Keratinocyte (primary cell): ENCODE measurements at regions not wholly inside any gene's neighbourhood (a gene's known extent, or its start where the extent isn't known, plus 50 kb on each side); places are given as distances from the start of the nearest gene placed in this dataset.
A peak's percentile ranks its signal among the peaks of the same experiment; 100 is the strongest.

Source experiments
- DNase-seq: peaks from one replicate; pipeline ENCODE4 v3.0.0-alpha.2; 2011; ENCODE audit warnings: low read depth, missing footprints, low spot score
- FAIRE-seq: peaks from 2 replicates; lab custom pipeline; 2011; peaks lifted over from hg19 to GRCh38; lab: Jason Lieb, UNC
- H2AFZ ChIP-seq: 2 replicates; pipeline ENCODE4 v1.6.0; 2012; ENCODE audit warnings: low read length, control low read depth, inconsistent platforms; ENCODE audit not compliant: control insufficient read depth
- H3K27ac ChIP-seq: 2 replicates; pipeline ENCODE4 v1.5.1; 2011; ENCODE audit warnings: low read length; ENCODE audit not compliant: control insufficient read depth, insufficient read depth
- H3K27me3 ChIP-seq: 3 replicates; pipeline ENCODE4 v1.6.0; 2011; ENCODE audit warnings: low read length; ENCODE audit not compliant: control insufficient read depth, insufficient read depth; ENCODE audit errors: extremely low read depth
- H3K36me3 ChIP-seq, 2 experiments: 2 replicates in 1 of 2; 3 replicates in 1 of 2; pipeline ENCODE4 v1.5.1; 2011; ENCODE audit warnings: low read length in 2 of 2, mild to moderate bottlenecking in 1 of 2; ENCODE audit not compliant: control insufficient read depth in 2 of 2, insufficient read depth in 2 of 2; ENCODE audit errors: extremely low read depth in 1 of 2
- H3K4me1 ChIP-seq: 3 replicates; pipeline ENCODE4 v1.5.1; 2011; ENCODE audit warnings: low read length; ENCODE audit not compliant: control insufficient read depth, insufficient read depth; ENCODE audit errors: extremely low read depth
- H3K4me2 ChIP-seq: 3 replicates; pipeline ENCODE4 v1.6.0; 2011; ENCODE audit warnings: low read depth, low read length; ENCODE audit not compliant: control insufficient read depth, insufficient read depth; ENCODE audit errors: extremely low read depth
- H3K4me3 ChIP-seq, 3 experiments: fragments of 200-600 bp in 1 of 3; sonication (generic) in 1 of 3; 2 replicates in 2 of 3; 3 replicates in 1 of 3; pipeline ENCODE4 v1.5.1; 2011 to 2016; ENCODE audit warnings: low read length in 3 of 3, mild to moderate bottlenecking in 3 of 3, control low read depth in 2 of 3, inconsistent platforms in 1 of 3, low read depth in 1 of 3, mixed read lengths in 1 of 3, mixed run types in 1 of 3, moderate library complexity in 1 of 3; ENCODE audit not compliant: control insufficient read depth in 2 of 3, insufficient read depth in 2 of 3; ENCODE audit errors: extremely low read depth in 1 of 3
- H3K79me2 ChIP-seq: 2 replicates; pipeline ENCODE4 v1.6.0; 2012; ENCODE audit warnings: low read length; ENCODE audit not compliant: control insufficient read depth, insufficient read depth
- H3K9ac ChIP-seq: 3 replicates; pipeline ENCODE4 v1.6.0; 2011; ENCODE audit warnings: low read length; ENCODE audit not compliant: control insufficient read depth, insufficient read depth; ENCODE audit errors: extremely low read depth
- H3K9me1 ChIP-seq: 3 replicates; pipeline ENCODE4 v1.6.0; 2011; ENCODE audit warnings: low read length; ENCODE audit not compliant: control insufficient read depth, insufficient read depth; ENCODE audit errors: extremely low read depth
- H3K9me3 ChIP-seq: 2 replicates; pipeline ENCODE4 v1.5.1; 2012; ENCODE audit warnings: low read depth, low read length; ENCODE audit not compliant: control insufficient read depth
- H4K20me1 ChIP-seq: 3 replicates; pipeline ENCODE4 v1.6.0; 2011; ENCODE audit warnings: low read length; ENCODE audit not compliant: control insufficient read depth, insufficient read depth; ENCODE audit errors: extremely low read depth
- CTCF ChIP-seq, 3 experiments: IDR thresholded peaks in 1 of 3; conservative IDR thresholded peaks in 1 of 3; optimal IDR thresholded peaks in 1 of 3; 2 replicates in 2 of 3; 3 replicates in 1 of 3; pipeline versions ENCODE3 to v1.5.1; 2011; ENCODE audit warnings: low read length in 3 of 3, mild to moderate bottlenecking in 3 of 3, moderate library complexity in 2 of 3, control low read depth in 1 of 3, inconsistent platforms in 1 of 3; ENCODE audit not compliant: insufficient read depth in 2 of 3; ENCODE audit errors: extremely low read depth in 1 of 3
- EZH2 ChIP-seq: IDR thresholded peaks from one replicate; pipeline ENCODE4 v1.6.1; 2012; ENCODE audit warnings: inconsistent platforms, mild to moderate bottlenecking, low read length, moderate library complexity
- dilution Hi-C: fragments of 300-500 bp; cut with MboI; formaldehyde crosslinking; loops from one replicate; pipeline ENCODE4 v1.7.0; 2020; ENCODE audit warnings: low sequenced_read_pairs; ENCODE audit not compliant: extremely low pct_ligation_motif_present

GRCh38 chr10:3639546-3639945 is 145.5 kb downstream of the KLF6 start:
- no peak for DNase-seq
- no peaks in the 10 kb centered on the region for H3K9me3 ChIP-seq
- dilution Hi-C loops, result no loop called here
- no peaks in the 10 kb centered on the region for H3K9me1 ChIP-seq
- H3K4me2 ChIP-seq, result no peak overlapping the region
- no peaks in the 10 kb centered on the region for H3K27me3 ChIP-seq
- no peaks in the 10 kb centered on the region for H3K36me3 ChIP-seq
- H3K79me2 ChIP-seq, result no peaks in the 10 kb centered on the region
- H2AFZ ChIP-seq, result no peak overlapping the region
- peaks cover 21% of the 10 kb centered on the region for H3K4me1 ChIP-seq
- FAIRE-seq, result no peak
- H4K20me1 ChIP-seq, result no peaks in the 10 kb centered on the region
- no peak overlapping the region for H3K27ac ChIP-seq
- no peak overlapping the region for H3K4me3 ChIP-seq
- TF ChIP-seq CTCF (optimal IDR thresholded peaks at IDR 0.05 in 1 of 3, IDR thresholded peaks at IDR 0.05 in 1 of 3, conservative IDR thresholded peaks at IDR 0.05 in 1 of 3; ENCODE audit: extremely low read depth in 1 of 3, insufficient read depth in 2 of 3, low read length in 3 of 3) (no peak), EZH2 (no peak)
- H3K9ac ChIP-seq, result no peak overlapping the region

- H3K4me3 ChIP-seq, result no peak overlapping the region
- dilution Hi-C loops, result no loop called here
- no peaks in the 10 kb centered on the region for H3K9me1 ChIP-seq
- peaks cover 28% of the 10 kb centered on the region for H3K4me1 ChIP-seq
- no peaks in the 10 kb centered on the region for H3K9me3 ChIP-seq
- no peaks in the 10 kb centered on the region for H3K36me3 ChIP-seq
- H3K27me3 ChIP-seq, result no peaks in the 10 kb centered on the region
- TF ChIP-seq CTCF (optimal IDR thresholded peaks at IDR 0.05 in 1 of 3, IDR thresholded peaks at IDR 0.05 in 1 of 3, conservative IDR thresholded peaks at IDR 0.05 in 1 of 3; ENCODE audit: extremely low read depth in 1 of 3, insufficient read depth in 2 of 3, low read length in 3 of 3), result no peak
- TF ChIP-seq EZH2, result no peak
- peak overlapping the region; percentile 72 for H3K27ac ChIP-seq
- DNase-seq (peak; percentile 42), FAIRE-seq (no peak)
- no peaks in the 10 kb centered on the region for H4K20me1 ChIP-seq
- H3K79me2 ChIP-seq, result no peaks in the 10 kb centered on the region
- no peak overlapping the region for H2AFZ ChIP-seq
- peak overlapping the region; percentile 59 for H3K9ac ChIP-seq
- peak overlapping the region; percentile 12 for H3K4me2 ChIP-seq
Measured at GRCh38 chr10:3636356-3637181, 148.4 kb downstream of the KLF6 start.
